GM18907 (cell line): ENCODE measurements at regions not wholly inside any gene's neighbourhood (a gene's known extent, or its start where the extent isn't known, plus 50 kb on each side); places are given as distances from the start of the nearest gene placed in this dataset.

Source experiments
- ATAC-seq: cut with Tn5 transposase; IDR thresholded peaks from one replicate; pipeline ENCODE4 v1.9.1; 2021; ENCODE audit warnings: mild to moderate bottlenecking, moderate library complexity; ENCODE audit not compliant: unreplicated experiment

- no peak for ATAC-seq
Observed at GRCh38 chr20:10770753-10771152, 97.0 kb upstream of the JAG1 start.

GRCh38 chr20:10771435-10772140 is 97.8 kb upstream of the JAG1 start:
- no peak for ATAC-seq

GRCh38 chr20:10774357-10774943 is 100.7 kb upstream of the JAG1 start:
- ATAC-seq: no peak

- no peak for ATAC-seq
Observed at GRCh38 chr20:10777710-10778109, 103.9 kb upstream of the JAG1 start.

- ATAC-seq: no peak
Observed at GRCh38 chr20:10779911-10780310, 106.1 kb upstream of the JAG1 start.

GRCh38 chr20:10780901-10781300 is 107.1 kb upstream of the JAG1 start:
- no peak for ATAC-seq

- ATAC-seq: peak; percentile 74
Observed at GRCh38 chr20:10781526-10781925, 107.7 kb upstream of the JAG1 start.

GRCh38 chr20:10783707-10784553 is 110.1 kb upstream of the JAG1 start:
- no peak for ATAC-seq

- no peak for ATAC-seq
Observed at GRCh38 chr20:10784554-10785183, 110.9 kb upstream of the JAG1 start.

- no peak for ATAC-seq
Observed at GRCh38 chr20:10786678-10787077, 112.9 kb upstream of the JAG1 start.

- ATAC-seq: no peak
Observed at GRCh38 chr20:10788055-10788454, 114.3 kb upstream of the JAG1 start.

- ATAC-seq: no peak
Observed at GRCh38 chr20:10788877-10789276, 115.1 kb upstream of the JAG1 start.

- no peak for ATAC-seq
Observed at GRCh38 chr20:10789386-10789785, 115.6 kb upstream of the JAG1 start.

GRCh38 chr20:10790013-10790412 is 116.2 kb upstream of the JAG1 start:
- ATAC-seq: no peak

GRCh38 chr20:10792291-10792690 is 118.5 kb upstream of the JAG1 start:
- no peak for ATAC-seq

GRCh38 chr20:10793766-10794165 is 120.0 kb upstream of the JAG1 start:
- no peak for ATAC-seq

- no peak for ATAC-seq
Observed at GRCh38 chr20:10794765-10795164, 121.0 kb upstream of the JAG1 start.

- no peak for ATAC-seq
Observed at GRCh38 chr20:10795286-10796026, 121.7 kb upstream of the JAG1 start.

GRCh38 chr20:10798811-10799210 is 125.0 kb upstream of the JAG1 start:
- ATAC-seq: no peak

GRCh38 chr20:10799735-10800134 is 125.9 kb upstream of the JAG1 start:
- no peak for ATAC-seq

- no peak for ATAC-seq
Observed at GRCh38 chr20:10800288-10800687, 126.5 kb upstream of the JAG1 start.
